Naive thymus-derived CD8-positive, alpha-beta T cell (primary cell): ENCODE measurements at regions not wholly inside any gene's neighbourhood (a gene's known extent, or its start where the extent isn't known, plus 50 kb on each side); places are given as distances from the start of the nearest gene placed in this dataset.

Experiments
- ATAC-seq, 2 donors: fragments of 150-1000 bp; cut with Tn5 transposase in 1 of 2; sonication (Bioruptor Pico), chemical (Tn5 transposase) in 1 of 2; 1 replicate in 1 of 2; 2 replicates in 1 of 2; pipeline ENCODE4 v1.10.0; 2021; ENCODE audit warnings: mild to moderate bottlenecking in 2 of 2, moderate library complexity in 2 of 2
- POLR2A ChIA-PET: fragments of 350-600 bp; sonication (Branson Sonifier 250); formaldehyde crosslinking; loops from one replicate; lab custom pipeline; 2021; ENCODE audit warnings: antibody characterized with exemption; lab: Charles Lee
- DNase-seq, 10 donors: peaks; one replicate each; pipeline versions ENCODE4 v3.0.0 to v3.0.0-alpha.2; 2020 to 2022
- H3K27ac Mint-ChIP-seq, 10 donors: one replicate each; pipeline ENCODE4 v1.8.0; 2020 to 2022; ENCODE audit warnings: mild to moderate bottlenecking in 10 of 10, mixed read lengths in 10 of 10, moderate library complexity in 4 of 10, inconsistent platforms in 1 of 10
- H3K27me3 Mint-ChIP-seq, 5 donors: one replicate each; pipeline ENCODE4 v1.8.0; 2021 to 2022; ENCODE audit warnings: mixed read lengths in 5 of 5
- H3K36me3 Mint-ChIP-seq, 3 donors: one replicate each; pipeline ENCODE4 v1.8.0; 2020 to 2022; ENCODE audit warnings: mixed read lengths in 3 of 3, mild to moderate bottlenecking in 2 of 3, inconsistent platforms in 1 of 3
- H3K4me1 Mint-ChIP-seq, 4 donors: one replicate each; pipeline ENCODE4 v1.8.0; 2021 to 2022; ENCODE audit warnings: mixed read lengths in 4 of 4
- H3K4me3 Mint-ChIP-seq, 10 donors: one replicate each; pipeline ENCODE4 v1.8.0; 2020 to 2022; ENCODE audit warnings: mild to moderate bottlenecking in 10 of 10, mixed read lengths in 10 of 10, moderate library complexity in 6 of 10, inconsistent platforms in 1 of 10
- H3K9me3 Mint-ChIP-seq, 9 donors: one replicate each; pipeline ENCODE4 v1.8.0; 2020 to 2022; ENCODE audit warnings: mixed read lengths in 9 of 9, mild to moderate bottlenecking in 3 of 9, inconsistent platforms in 1 of 9, moderate library complexity in 1 of 9

GRCh38 chr16:65876056-65876408 lies 490.5 kb upstream of the CDH5 start:
- peaks cover 0 to 7% (median 4%) of the 10 kb centered on the region in 5 donors for H3K27me3 Mint-ChIP-seq
- no peak for ATAC-seq
- POLR2A ChIA-PET: no interaction called here
- no peak for DNase-seq
- no peak overlapping the region for H3K4me3 Mint-ChIP-seq
- no peak overlapping the region for H3K27ac Mint-ChIP-seq
- no peaks in the 10 kb centered on the region for H3K36me3 Mint-ChIP-seq
- peaks cover 0 to 5% (median 2%) of the 10 kb centered on the region in 9 donors for H3K9me3 Mint-ChIP-seq
- no peaks in the 10 kb centered on the region for H3K4me1 Mint-ChIP-seq

GRCh38 chr16:65875381-65876055 lies 491.0 kb upstream of the CDH5 start:
- Mint-ChIP-seq H3K4me3 (no peak overlapping the region), H3K27me3 (peaks cover 0 to 7% (median 4%) of the 10 kb centered on the region in 5 donors), H3K4me1 (no peaks in the 10 kb centered on the region), H3K36me3 (no peaks in the 10 kb centered on the region), H3K9me3 (peaks cover 0 to 5% (median 2%) of the 10 kb centered on the region in 9 donors), H3K27ac (no peak overlapping the region)
- ATAC-seq (no peak), DNase-seq (no peak)
- POLR2A ChIA-PET: no interaction called here

- no peaks in the 10 kb centered on the region for H3K36me3 Mint-ChIP-seq
Observed at GRCh38 chr16:65869261-65869660, 497.2 kb upstream of the CDH5 start.

GRCh38 chr16:65867276-65867960 lies 499.1 kb upstream of the CDH5 start:
- Mint-ChIP-seq H3K9me3 (peaks cover 0 to 13% (median 5%) of the 10 kb centered on the region in 9 donors), H3K27me3 (peaks cover 0 to 10% (median 3%) of the 10 kb centered on the region in 5 donors), H3K36me3 (no peaks in the 10 kb centered on the region), H3K4me3 (no peak overlapping the region), H3K27ac (peak overlapping the region in 1 of 10 donors; percentile 78), H3K4me1 (peaks cover 0 to 2% (median 0%) of the 10 kb centered on the region in 4 donors)
- DNase-seq (no peak), ATAC-seq (no peak)
- POLR2A ChIA-PET: interaction anchor here (0.6 kb wide), 1 partner anchor 384 kb away, joined by 10 read pairs; no protein-coding TSS in a partner anchor

More at GRCh38 chr16:65869261-65869660, 497.2 kb upstream of the CDH5 start:
- Mint-ChIP-seq H3K4me3 (no peak overlapping the region), H3K9me3 (peaks cover 0 to 5% (median 3%) of the 10 kb centered on the region in 9 donors), H3K27me3 (peaks cover 0 to 10% (median 3%) of the 10 kb centered on the region in 5 donors), H3K4me1 (peaks cover 0 to 2% (median 0%) of the 10 kb centered on the region in 4 donors), H3K27ac (no peak overlapping the region)
- no peak for ATAC-seq
- no peak for DNase-seq
- POLR2A ChIA-PET: no interaction called here

GRCh38 chr16:65863236-65863635 lies 503.3 kb upstream of the CDH5 start:
- H3K27ac Mint-ChIP-seq: no peak overlapping the region
- no peaks in the 10 kb centered on the region for H3K36me3 Mint-ChIP-seq
- H3K4me1 Mint-ChIP-seq: peaks cover 0 to 2% (median 0%) of the 10 kb centered on the region in 4 donors
- H3K27me3 Mint-ChIP-seq: peaks cover 0 to 6% (median 0%) of the 10 kb centered on the region in 5 donors
- no peak for ATAC-seq
- no peak overlapping the region for H3K4me3 Mint-ChIP-seq
- POLR2A ChIA-PET: no interaction called here
- no peak for DNase-seq
- H3K9me3 Mint-ChIP-seq: peaks cover 0 to 13% (median 5%) of the 10 kb centered on the region in 9 donors

- POLR2A ChIA-PET: no interaction called here
- DNase-seq: no peak
- no peaks in the 10 kb centered on the region for H3K4me1 Mint-ChIP-seq
- H3K27ac Mint-ChIP-seq: no peak overlapping the region
- peaks cover 0 to 21% (median 6%) of the 10 kb centered on the region in 9 donors for H3K9me3 Mint-ChIP-seq
- no peak for ATAC-seq
- H3K27me3 Mint-ChIP-seq: peaks cover 0 to 6% (median 0%) of the 10 kb centered on the region in 5 donors
- no peak overlapping the region for H3K4me3 Mint-ChIP-seq
- no peaks in the 10 kb centered on the region for H3K36me3 Mint-ChIP-seq
Observed at GRCh38 chr16:65861131-65861731, 505.3 kb upstream of the CDH5 start.

- H3K4me1 Mint-ChIP-seq: no peaks in the 10 kb centered on the region
Observed at GRCh38 chr16:65855171-65856145, 511.0 kb upstream of the CDH5 start.

GRCh38 chr16:65846210-65846602 lies 520.3 kb upstream of the CDH5 start:
- ATAC-seq (no peak), DNase-seq (no peak)
- POLR2A ChIA-PET: no interaction called here
- Mint-ChIP-seq H3K27me3 (peaks cover 0 to 15% (median 4%) of the 10 kb centered on the region in 5 donors), H3K9me3 (peaks cover 0 to 5% (median 0%) of the 10 kb centered on the region in 9 donors), H3K4me1 (no peaks in the 10 kb centered on the region), H3K27ac (no peak overlapping the region), H3K36me3 (no peaks in the 10 kb centered on the region), H3K4me3 (no peak overlapping the region)

More at GRCh38 chr16:65855171-65856145, 511.0 kb upstream of the CDH5 start:
- H3K27ac Mint-ChIP-seq: no peak overlapping the region
- ATAC-seq (no peak), DNase-seq (no peak)
- no peaks in the 10 kb centered on the region for H3K36me3 Mint-ChIP-seq
- peaks cover 0 to 14% (median 4%) of the 10 kb centered on the region in 9 donors for H3K9me3 Mint-ChIP-seq
- H3K4me3 Mint-ChIP-seq: no peak overlapping the region
- POLR2A ChIA-PET: no interaction called here
- H3K27me3 Mint-ChIP-seq: peaks cover 0 to 1% (median 0%) of the 10 kb centered on the region in 5 donors

GRCh38 chr16:65845466-65846209 lies 520.9 kb upstream of the CDH5 start:
- H3K27ac Mint-ChIP-seq: no peak overlapping the region
- H3K4me1 Mint-ChIP-seq: no peaks in the 10 kb centered on the region

GRCh38 chr16:65843941-65844340 lies 522.5 kb upstream of the CDH5 start:
- Mint-ChIP-seq H3K27me3 (peaks cover 0 to 15% (median 4%) of the 10 kb centered on the region in 5 donors), H3K27ac (no peak overlapping the region), H3K4me3 (no peak overlapping the region), H3K36me3 (no peaks in the 10 kb centered on the region), H3K9me3 (peaks cover 0 to 2% (median 0%) of the 10 kb centered on the region in 9 donors), H3K4me1 (no peaks in the 10 kb centered on the region)
- ATAC-seq: no peak
- no peak for DNase-seq
- POLR2A ChIA-PET: no interaction called here

More at GRCh38 chr16:65845466-65846209, 520.9 kb upstream of the CDH5 start:
- peaks cover 0 to 15% (median 4%) of the 10 kb centered on the region in 5 donors for H3K27me3 Mint-ChIP-seq
- peaks cover 0 to 2% (median 0%) of the 10 kb centered on the region in 9 donors for H3K9me3 Mint-ChIP-seq
- POLR2A ChIA-PET: no interaction called here
- DNase-seq (no peak), ATAC-seq (no peak)
- H3K36me3 Mint-ChIP-seq: no peaks in the 10 kb centered on the region
- H3K4me3 Mint-ChIP-seq: no peak overlapping the region

- no peaks in the 10 kb centered on the region for H3K36me3 Mint-ChIP-seq
- no peaks in the 10 kb centered on the region for H3K4me1 Mint-ChIP-seq
- peaks cover 0 to 2% (median 0%) of the 10 kb centered on the region in 9 donors for H3K9me3 Mint-ChIP-seq
- no peak overlapping the region for H3K4me3 Mint-ChIP-seq
- POLR2A ChIA-PET: no interaction called here
- DNase-seq: no peak
- no peak for ATAC-seq
- H3K27me3 Mint-ChIP-seq: peaks cover 0 to 13% (median 4%) of the 10 kb centered on the region in 5 donors
- no peak overlapping the region for H3K27ac Mint-ChIP-seq
Observed at GRCh38 chr16:65842067-65842466, 524.4 kb upstream of the CDH5 start.
